CD4-positive, alpha-beta T cell treated with Interleukin-4 for 1 hour (primary cell): ENCODE measurements at regions not wholly inside any gene's neighbourhood (a gene's known extent, or its start where the extent isn't known, plus 50 kb on each side); places are given as distances from the start of the nearest gene placed in this dataset.

Experiments
- DNase-seq, 2 donors: peaks; one replicate each; pipeline ENCODE4 v3.0.0-alpha.2; 2020 to 2022

DNA sequence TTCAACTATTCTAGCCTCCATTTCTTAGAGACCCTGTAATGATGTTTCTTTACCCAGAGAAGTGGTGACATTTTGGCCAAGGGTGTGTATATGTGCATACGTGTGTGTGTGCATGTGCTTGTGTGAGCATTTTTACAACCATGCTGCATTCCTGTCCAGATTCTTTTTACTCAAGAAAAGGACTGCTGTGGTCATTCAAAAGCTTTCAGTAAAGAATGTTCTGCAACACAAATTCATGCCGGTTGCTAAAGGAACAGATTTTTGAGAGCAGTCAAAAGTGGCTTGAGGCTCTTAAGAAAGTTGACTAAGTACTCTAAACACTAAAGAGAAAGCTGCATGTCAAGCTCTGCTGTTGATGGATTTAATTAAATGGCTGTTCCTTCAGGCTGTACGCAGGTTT, 65.0 kb upstream of the FMR1 start:
- no peak for DNase-seq

DNA sequence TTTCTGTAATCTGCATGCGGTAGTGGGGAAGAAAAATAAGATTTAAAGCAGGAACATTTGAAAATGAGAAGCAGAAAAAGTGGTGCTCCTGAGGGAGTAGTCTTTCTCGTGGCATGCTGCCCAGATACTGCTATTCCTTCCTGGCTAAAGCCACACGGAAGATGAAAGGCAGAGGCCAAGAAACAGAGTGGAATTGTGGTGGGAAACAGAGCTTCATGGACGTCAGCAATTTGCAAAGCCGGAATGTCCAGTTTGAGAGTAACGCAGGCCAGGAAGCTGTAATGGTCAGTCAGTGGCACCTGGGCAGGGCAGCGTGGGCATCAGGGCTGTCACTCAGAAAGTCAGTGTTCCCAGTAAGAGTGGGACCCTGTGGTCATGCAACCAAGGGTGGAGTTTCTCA, 63.7 kb upstream of the FMR1 start:
- DNase-seq, result no peak

DNA sequence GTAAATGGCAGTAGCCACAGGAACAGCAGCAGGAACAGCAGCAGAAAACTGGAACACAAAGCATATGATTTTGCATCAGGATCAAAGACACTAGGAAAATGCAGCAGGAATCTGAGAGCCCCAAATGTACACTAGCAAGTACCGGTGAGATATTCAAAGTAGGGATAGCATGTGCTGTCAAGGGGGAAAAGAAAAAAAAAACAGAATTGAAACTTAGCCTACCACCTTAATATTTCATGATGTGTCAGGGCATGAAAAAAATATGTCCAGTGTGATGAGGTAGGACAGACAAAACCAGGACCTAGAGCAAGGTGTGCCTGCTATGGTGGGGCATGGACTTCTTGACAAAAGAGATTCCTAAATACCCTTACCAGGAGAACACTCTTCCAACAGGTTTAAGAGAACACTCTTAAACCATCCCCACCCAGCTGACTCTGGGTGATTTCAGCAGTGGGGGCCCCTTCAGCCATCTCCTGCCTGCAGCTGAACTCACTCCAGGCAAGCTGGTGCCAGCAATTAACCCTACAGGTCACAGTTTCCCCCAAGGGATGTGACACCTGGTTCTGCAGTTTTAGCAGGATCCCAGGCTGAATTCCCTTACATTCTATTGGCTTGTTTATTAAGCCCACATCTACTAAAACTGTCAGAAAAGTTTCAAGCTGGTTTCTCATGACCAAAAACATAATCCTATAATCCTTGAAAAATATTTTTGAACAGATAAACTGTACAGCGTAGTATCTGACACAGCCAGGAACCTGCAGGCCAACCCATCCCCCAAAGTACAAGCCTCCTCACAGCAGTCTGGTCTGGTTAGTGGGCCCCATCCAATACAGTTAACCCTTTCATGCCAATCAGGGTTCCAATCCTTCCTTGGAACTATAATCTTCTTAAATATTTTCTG, 62.9 kb upstream of the FMR1 start:
- no peak for DNase-seq

DNA sequence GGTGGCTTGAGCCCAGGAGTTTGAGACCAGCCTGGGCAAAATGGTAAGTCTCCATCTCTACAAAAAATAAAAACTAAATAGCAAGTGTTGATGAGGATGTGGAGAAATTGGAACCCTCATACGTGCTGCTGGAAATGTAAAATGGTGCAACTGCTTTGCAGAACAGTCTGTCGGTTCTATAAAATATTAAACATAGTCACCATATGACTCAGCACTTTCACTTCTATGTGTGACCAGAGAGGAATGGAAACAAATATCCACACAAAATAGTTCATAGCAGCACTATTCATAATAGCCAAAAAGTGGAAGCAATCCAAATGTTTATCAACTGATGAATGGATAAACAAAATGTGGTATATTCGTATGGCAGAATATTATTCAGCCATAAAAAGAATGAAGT, 60.8 kb upstream of the FMR1 start:
- no peak for DNase-seq

DNA sequence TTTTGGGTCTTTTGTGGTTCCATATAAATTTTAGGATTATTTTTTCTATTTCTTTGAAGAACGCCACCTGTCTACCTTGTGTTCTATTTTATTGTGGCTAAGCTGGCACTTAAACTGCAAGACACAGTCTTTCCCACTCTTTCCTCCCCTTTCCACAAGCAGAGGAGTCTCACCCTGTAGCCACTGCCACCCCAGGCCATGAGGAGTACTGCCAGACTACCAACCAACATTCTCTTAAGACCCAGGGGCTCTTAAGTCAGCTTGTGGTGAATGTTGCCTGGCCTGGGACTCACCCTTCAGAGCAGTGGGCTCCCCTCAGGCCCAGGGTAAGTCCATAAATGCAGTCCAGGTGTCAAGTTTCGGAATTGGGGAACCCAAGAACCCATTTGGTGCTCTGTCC, 58.0 kb upstream of the FMR1 start:
- DNase-seq, result no peak

DNA sequence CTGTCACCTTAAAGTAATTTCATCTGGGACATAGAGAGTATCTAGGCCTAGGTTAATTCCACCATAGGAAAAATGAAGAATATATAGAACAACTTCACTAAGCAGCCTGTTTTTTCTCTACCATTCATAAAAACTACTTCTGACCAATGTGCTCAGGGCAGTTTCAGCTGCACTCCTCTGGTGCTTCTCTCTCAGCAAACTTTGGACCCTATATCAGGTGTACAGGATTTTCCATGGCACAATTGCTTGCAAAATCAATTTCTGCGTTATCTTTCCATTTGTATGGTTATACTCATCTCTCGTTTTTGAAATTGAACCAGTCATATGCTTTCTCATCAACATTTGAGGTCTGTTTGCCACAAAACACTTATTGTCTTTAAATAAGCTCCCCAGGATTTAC, 52.1 kb upstream of the FMR1 start:
- DNase-seq, result no peak
